ENCODE measurements at regions not wholly inside any gene's neighbourhood (a gene's known extent, or its start where the extent isn't known, plus 50 kb on each side); places are given as distances from the start of the nearest gene placed in this dataset.
A peak's percentile ranks its signal among the peaks of the same experiment; 100 is the strongest.

DNA sequence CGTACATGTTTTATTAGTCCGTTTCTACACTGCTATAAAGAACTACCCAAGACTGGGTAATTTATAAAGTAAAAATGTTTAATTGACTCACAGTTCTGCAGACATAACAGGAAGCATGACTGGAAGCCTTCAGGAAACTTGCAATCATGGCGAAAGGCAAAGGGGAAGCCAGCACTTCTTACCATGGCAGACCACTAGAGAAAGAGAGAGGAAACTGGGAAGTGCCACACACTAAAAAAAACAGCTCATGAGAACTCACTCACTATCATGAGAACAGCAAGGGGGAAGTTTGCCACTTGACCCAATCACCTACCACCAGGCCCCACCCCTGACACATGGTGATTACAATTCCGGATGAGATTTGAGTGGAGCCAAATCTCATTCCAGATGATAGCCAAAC is 466.2 kb downstream of the IRS1 start:
- H3K4me3 Mint-ChIP-seq (ENCODE audit: unreplicated experiment): no peak overlapping the region
- intact Hi-C loops (cut with micrococcal nuclease): loop anchor here (10.0 kb wide), 1 partner anchor 461 kb away; the partner anchor contains the start of gene IRS1
- no peaks in the 10 kb centered on the region for H3K9me3 Mint-ChIP-seq (ENCODE audit: unreplicated experiment)
- H3K27me3 Mint-ChIP-seq (ENCODE audit: insufficient read depth, unreplicated experiment): no peaks in the 10 kb centered on the region
- H3K36me3 Mint-ChIP-seq (ENCODE audit: insufficient read depth, unreplicated experiment): no peaks in the 10 kb centered on the region
- CTCF ChIA-PET: no interaction called here
- TF ChIP-seq, protein P1, sequence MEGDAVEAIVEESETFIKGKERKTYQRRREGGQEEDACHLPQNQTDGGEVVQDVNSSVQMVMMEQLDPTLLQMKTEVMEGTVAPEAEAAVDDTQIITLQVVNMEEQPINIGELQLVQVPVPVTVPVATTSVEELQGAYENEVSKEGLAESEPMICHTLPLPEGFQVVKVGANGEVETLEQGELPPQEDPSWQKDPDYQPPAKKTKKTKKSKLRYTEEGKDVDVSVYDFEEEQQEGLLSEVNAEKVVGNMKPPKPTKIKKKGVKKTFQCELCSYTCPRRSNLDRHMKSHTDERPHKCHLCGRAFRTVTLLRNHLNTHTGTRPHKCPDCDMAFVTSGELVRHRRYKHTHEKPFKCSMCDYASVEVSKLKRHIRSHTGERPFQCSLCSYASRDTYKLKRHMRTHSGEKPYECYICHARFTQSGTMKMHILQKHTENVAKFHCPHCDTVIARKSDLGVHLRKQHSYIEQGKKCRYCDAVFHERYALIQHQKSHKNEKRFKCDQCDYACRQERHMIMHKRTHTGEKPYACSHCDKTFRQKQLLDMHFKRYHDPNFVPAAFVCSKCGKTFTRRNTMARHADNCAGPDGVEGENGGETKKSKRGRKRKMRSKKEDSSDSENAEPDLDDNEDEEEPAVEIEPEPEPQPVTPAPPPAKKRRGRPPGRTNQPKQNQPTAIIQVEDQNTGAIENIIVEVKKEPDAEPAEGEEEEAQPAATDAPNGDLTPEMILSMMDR (IDR thresholded peaks at IDR 0.05; ENCODE audit: unreplicated experiment): no peak
- no peak overlapping the region for H3K27ac Mint-ChIP-seq (ENCODE audit: low read depth, unreplicated experiment)
- DNase-seq (ENCODE audit: unreplicated experiment): no peak
- peaks cover 4% of the 10 kb centered on the region for H3K4me1 Mint-ChIP-seq (ENCODE audit: insufficient read depth, unreplicated experiment)
- BruUV-seq (replicated peaks): no TSS peak
- POLR2A ChIA-PET: interaction anchor here (0.6 kb wide), 1 partner anchor 528 kb away, joined by 3 read pairs; no protein-coding TSS in a partner anchor

DNA sequence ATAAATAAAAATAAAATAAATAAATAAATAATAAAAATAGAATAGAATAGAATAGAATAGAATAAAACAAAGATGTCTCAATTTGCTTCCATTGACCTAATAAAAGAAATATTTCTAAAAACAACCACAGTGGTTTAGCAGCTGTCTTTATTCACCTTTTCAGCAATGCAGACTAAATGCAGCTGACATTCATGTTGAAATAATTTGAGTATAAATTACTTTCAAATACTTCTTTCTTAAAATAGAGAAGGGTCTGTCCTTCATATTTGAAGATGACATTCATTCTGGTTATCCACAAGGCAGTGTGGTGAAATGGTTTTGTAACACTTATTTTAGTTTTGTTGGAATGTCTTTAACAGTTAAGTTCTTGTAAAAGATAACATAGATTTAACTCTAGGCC is 469.4 kb downstream of the IRS1 start:
- no peak for DNase-seq (ENCODE audit: unreplicated experiment)
- no TSS peak for BruUV-seq (replicated peaks)
- H3K4me1 Mint-ChIP-seq (ENCODE audit: insufficient read depth, unreplicated experiment): no peaks in the 10 kb centered on the region
- TF ChIP-seq, protein P1 (IDR thresholded peaks at IDR 0.05; ENCODE audit: unreplicated experiment): no peak
- CTCF ChIA-PET: no interaction called here
- no peaks in the 10 kb centered on the region for H3K27me3 Mint-ChIP-seq (ENCODE audit: insufficient read depth, unreplicated experiment)
- no peaks in the 10 kb centered on the region for H3K36me3 Mint-ChIP-seq (ENCODE audit: insufficient read depth, unreplicated experiment)
- no peaks in the 10 kb centered on the region for H3K9me3 Mint-ChIP-seq (ENCODE audit: unreplicated experiment)
- H3K27ac Mint-ChIP-seq (ENCODE audit: low read depth, unreplicated experiment): no peak overlapping the region
- no peak overlapping the region for H3K4me3 Mint-ChIP-seq (ENCODE audit: unreplicated experiment)
- intact Hi-C loops (cut with micrococcal nuclease): loop anchor here (10.0 kb wide), 1 partner anchor 465 kb away; the partner anchor contains the start of gene IRS1
- POLR2A ChIA-PET: no interaction called here

DNA sequence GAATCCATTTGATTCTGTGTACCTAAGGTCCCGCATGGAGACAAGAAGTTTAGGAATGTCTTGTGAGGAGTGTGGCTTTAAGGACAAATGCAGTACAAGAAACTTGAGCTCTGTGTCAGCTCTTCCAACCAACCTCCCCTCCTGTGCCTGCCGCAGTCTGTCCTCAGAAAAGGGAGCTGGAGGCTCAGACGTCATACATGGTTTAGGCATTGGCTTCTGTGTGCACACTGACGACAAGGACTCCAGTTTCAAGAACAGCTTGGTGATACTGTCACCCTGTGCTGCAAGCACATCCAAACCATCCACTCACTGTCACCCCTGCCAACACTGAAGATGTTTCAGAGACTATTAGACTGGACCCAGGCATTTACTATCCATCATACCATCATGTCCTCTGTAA is 470.4 kb downstream of the IRS1 start:
- H3K4me3 Mint-ChIP-seq (ENCODE audit: unreplicated experiment): no peak overlapping the region
- H3K9me3 Mint-ChIP-seq (ENCODE audit: unreplicated experiment): no peaks in the 10 kb centered on the region
- no peaks in the 10 kb centered on the region for H3K27me3 Mint-ChIP-seq (ENCODE audit: insufficient read depth, unreplicated experiment)
- no peak for DNase-seq (ENCODE audit: unreplicated experiment)
- no peaks in the 10 kb centered on the region for H3K4me1 Mint-ChIP-seq (ENCODE audit: insufficient read depth, unreplicated experiment)
- no peaks in the 10 kb centered on the region for H3K36me3 Mint-ChIP-seq (ENCODE audit: insufficient read depth, unreplicated experiment)
- intact Hi-C loops (cut with micrococcal nuclease): no loop called here
- TF ChIP-seq, protein P1 (IDR thresholded peaks at IDR 0.05; ENCODE audit: unreplicated experiment): no peak
- ChIA-PET POLR2A (no interaction called here), CTCF (interaction anchor here (0.5 kb wide), 1 partner anchor 75 kb away, joined by 3 read pairs; no protein-coding TSS in a partner anchor)
- BruUV-seq (replicated peaks): no TSS peak
- H3K27ac Mint-ChIP-seq (ENCODE audit: low read depth, unreplicated experiment): no peak overlapping the region

DNA sequence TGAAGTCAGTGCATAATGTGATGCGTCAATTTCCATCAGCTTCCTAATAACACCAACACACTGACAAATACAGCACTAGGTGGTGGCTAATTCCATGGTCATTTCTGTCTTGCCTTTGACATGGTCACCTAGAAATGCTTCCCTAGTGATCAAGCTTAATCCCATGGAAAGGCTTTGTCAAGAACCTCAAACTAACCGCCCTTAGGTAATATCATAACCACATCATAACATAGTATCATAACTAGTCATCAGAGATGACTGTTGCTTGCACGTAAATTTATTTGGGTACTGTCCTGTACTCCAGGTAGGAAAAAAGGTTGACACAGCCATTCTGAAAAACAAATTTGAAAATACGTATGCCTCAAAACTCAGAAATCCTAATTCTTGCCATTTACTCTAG is 471.8 kb downstream of the IRS1 start:
- H3K27ac Mint-ChIP-seq (ENCODE audit: low read depth, unreplicated experiment): no peak overlapping the region
- no peaks in the 10 kb centered on the region for H3K9me3 Mint-ChIP-seq (ENCODE audit: unreplicated experiment)
- ChIA-PET CTCF (interaction anchor here (0.6 kb wide), 1 partner anchor 152 kb away, joined by 3 read pairs; no protein-coding TSS in a partner anchor), POLR2A (no interaction called here)
- intact Hi-C loops (cut with micrococcal nuclease): no loop called here
- no peak overlapping the region for H3K4me3 Mint-ChIP-seq (ENCODE audit: unreplicated experiment)
- peak; percentile 2 for DNase-seq (ENCODE audit: unreplicated experiment)
- H3K4me1 Mint-ChIP-seq (ENCODE audit: insufficient read depth, unreplicated experiment): no peaks in the 10 kb centered on the region
- no peaks in the 10 kb centered on the region for H3K36me3 Mint-ChIP-seq (ENCODE audit: insufficient read depth, unreplicated experiment)
- no TSS peak for BruUV-seq (replicated peaks)
- TF ChIP-seq, protein P1 (IDR thresholded peaks at IDR 0.05; ENCODE audit: unreplicated experiment): no peak
- H3K27me3 Mint-ChIP-seq (ENCODE audit: insufficient read depth, unreplicated experiment): no peaks in the 10 kb centered on the region

All from MCF 10A (cell line).